ENCODE measurements at regions not wholly inside any gene's neighbourhood (a gene's known extent, or its start where the extent isn't known, plus 50 kb on each side); places are given as distances from the start of the nearest gene placed in this dataset.

GRCh38 chr9:31535651-31536050 is 848.8 kb upstream of the ACO1 start:
- Histone ChIP-seq H4K91ac (replicated peaks; ENCODE audit: insufficient read length, low read length) (no peak overlapping the region), H3K18ac (ENCODE audit: extremely low read depth, low read length) (no peak overlapping the region), H3K56ac (replicated peaks; ENCODE audit: insufficient read length, low read depth, low read length) (no peak overlapping the region), H3K9ac (replicated peaks in 1 of 4; ENCODE audit: extremely low read depth in 1 of 4, low read depth in 3 of 4, low read length in 3 of 4) (no peak overlapping the region), H2BK15ac (ENCODE audit: low read length) (no peak overlapping the region), H3K9me3 (ENCODE audit: insufficient read depth in 2 of 2, low read depth in 1 of 2, low read length in 1 of 2) (no peaks in the 10 kb centered on the region), H3K4me1 (replicated peaks in 1 of 4; ENCODE audit: control insufficient read depth in 3 of 4, insufficient read depth in 4 of 4, low read length in 3 of 4) (peaks cover 0 to 5% (median 4%) of the 10 kb centered on the region in 4 experiments; a peak in 4 of 7 replicates), H2AFZ (ENCODE audit: low read length) (no peak overlapping the region), H3K23me2 (ENCODE audit: low read depth, low read length) (no peaks in the 10 kb centered on the region), H4K20me1 (replicated peaks in 1 of 2; ENCODE audit: control insufficient read depth in 1 of 2, insufficient read depth in 2 of 2, low read length in 2 of 2) (no peaks in the 10 kb centered on the region), H2BK120ac (replicated peaks; ENCODE audit: low read depth, low read length) (no peak overlapping the region), H3K23ac (ENCODE audit: insufficient read length) (no peak overlapping the region), H3K14ac (ENCODE audit: insufficient read length) (no peak overlapping the region), H3K36me3 (ENCODE audit: control insufficient read depth in 2 of 4, insufficient read depth in 4 of 4, low read length in 3 of 4) (no peaks in the 10 kb centered on the region), H3K27me3 (replicated peaks in 1 of 4; ENCODE audit: control insufficient read depth in 3 of 4, extremely low read depth in 1 of 4, insufficient read depth in 3 of 4, low read length in 3 of 4) (no peaks in the 10 kb centered on the region), H3K79me2 (ENCODE audit: control insufficient read depth in 1 of 2, insufficient read depth in 2 of 2, low read length in 2 of 2) (no peaks in the 10 kb centered on the region), H2BK20ac (ENCODE audit: low read length) (no peak overlapping the region), H2AK5ac (ENCODE audit: low read depth, low read length) (no peak overlapping the region), H2BK5ac (ENCODE audit: low read depth, low read length) (no peak overlapping the region), H3K27ac (ENCODE audit: low read depth, low read length) (no peak overlapping the region), H3K4me3 (ENCODE audit: extremely low read depth in 1 of 4, insufficient read depth in 2 of 4, low read depth in 3 of 4, low read length in 4 of 4) (no peak overlapping the region), H4K8ac (ENCODE audit: extremely low read depth, insufficient read depth, low read length) (no peak overlapping the region), H4K5ac (ENCODE audit: insufficient read length, low read depth, low read length) (no peak overlapping the region), H3K79me1 (ENCODE audit: low read depth, low read length) (no peaks in the 10 kb centered on the region), H3K4me2 (ENCODE audit: insufficient read depth in 1 of 2, low read depth in 2 of 2, low read length in 2 of 2) (no peak overlapping the region), H2BK12ac (ENCODE audit: low read depth, low read length) (no peak overlapping the region), H3K4ac (replicated peaks; ENCODE audit: insufficient read length, low read depth, low read length) (no peak overlapping the region)
- DNase-seq (ENCODE audit: low read depth in 1 of 2, low spot score in 2 of 2) (no peak), FAIRE-seq (no peak)
- POLR2A ChIA-PET (ENCODE audit: partially characterized antibody): no interaction called here
- CTCF ChIA-PET (ENCODE audit: partially characterized antibody): no interaction called here
- WGBS, 2 experiments (ENCODE audit: extremely low coverage in 1 of 2, insufficient coverage in 1 of 2, insufficient read length in 1 of 2, insufficient replicate concordance in 2 of 2, low coverage in 1 of 2, low lambda C conversion rate in 2 of 2, missing lambda C conversion rate in 1 of 2): 93% methylated on average over 2 of the region's 2 CpGs; no CpG with 5 or more reads in 1 of the 2 experiments
- no peak for TF ChIP-seq TAF7 (optimal IDR thresholded peaks at IDR 0.05; ENCODE audit: borderline replicate concordance, low read depth, low read length)
